ENCODE measurements at regions not wholly inside any gene's neighbourhood (a gene's known extent, or its start where the extent isn't known, plus 50 kb on each side); places are given as distances from the start of the nearest gene placed in this dataset.
"Not testable (repeated sequence)": the region's sequence is repeated elsewhere in the genome, so short reads cannot be mapped to it uniquely, and the experiment has no call there.

DNA sequence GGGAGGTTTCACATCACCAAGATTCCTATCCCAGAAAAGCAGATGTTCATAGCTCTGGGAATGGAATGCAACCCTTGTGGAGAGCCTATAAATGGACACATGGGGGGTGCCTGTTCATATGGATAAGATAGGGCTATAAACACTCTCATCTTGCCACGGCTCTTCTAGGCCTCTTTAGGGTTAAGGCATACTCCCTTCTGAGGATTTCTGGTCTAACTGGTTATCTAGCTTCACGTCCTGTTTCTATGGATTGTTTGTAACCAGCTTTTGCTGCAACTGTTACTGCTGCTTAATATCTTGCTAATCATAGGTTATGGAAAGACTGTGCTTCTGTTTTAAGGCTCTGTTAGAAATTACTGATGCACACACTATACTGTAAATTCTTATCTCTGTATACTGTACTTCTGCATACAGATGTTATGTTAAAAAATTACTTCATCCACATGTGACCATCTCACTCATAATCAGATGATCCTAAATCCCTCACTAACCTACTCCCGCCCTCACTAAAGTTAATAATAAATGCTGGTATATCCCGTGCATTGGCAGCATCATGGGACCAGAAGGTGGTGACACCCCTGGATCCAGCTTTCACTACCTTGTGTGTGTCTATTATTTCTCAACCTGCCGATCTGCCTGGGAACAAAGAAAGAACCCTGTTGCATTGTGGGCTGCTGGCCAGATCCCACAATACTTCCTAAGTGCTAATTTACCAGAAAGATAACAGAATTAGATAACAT is 68.7 kb downstream of the PRKAB2 start:
- not testable (repeated sequence) for DNase-seq

DNA sequence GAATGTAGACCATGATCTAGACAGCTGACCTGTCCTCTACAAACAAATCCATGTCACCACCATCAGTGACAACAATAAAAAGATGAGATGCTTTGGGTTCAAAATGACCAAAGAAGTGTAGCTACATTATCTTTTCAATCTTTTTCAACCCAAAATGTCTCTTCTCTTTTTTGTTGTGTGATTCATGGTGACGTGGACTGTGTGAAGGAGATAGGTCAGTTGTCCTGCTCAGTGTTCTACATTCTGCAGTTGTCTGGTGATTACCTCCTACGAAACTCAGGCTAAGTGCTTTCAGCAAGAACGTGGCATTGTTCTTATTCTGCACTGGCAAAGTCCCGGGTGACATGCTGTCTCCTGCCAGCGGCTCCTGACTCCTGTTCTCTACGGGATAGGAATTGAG is 73.1 kb downstream of the PRKAB2 start:
- no peak for DNase-seq

DNA sequence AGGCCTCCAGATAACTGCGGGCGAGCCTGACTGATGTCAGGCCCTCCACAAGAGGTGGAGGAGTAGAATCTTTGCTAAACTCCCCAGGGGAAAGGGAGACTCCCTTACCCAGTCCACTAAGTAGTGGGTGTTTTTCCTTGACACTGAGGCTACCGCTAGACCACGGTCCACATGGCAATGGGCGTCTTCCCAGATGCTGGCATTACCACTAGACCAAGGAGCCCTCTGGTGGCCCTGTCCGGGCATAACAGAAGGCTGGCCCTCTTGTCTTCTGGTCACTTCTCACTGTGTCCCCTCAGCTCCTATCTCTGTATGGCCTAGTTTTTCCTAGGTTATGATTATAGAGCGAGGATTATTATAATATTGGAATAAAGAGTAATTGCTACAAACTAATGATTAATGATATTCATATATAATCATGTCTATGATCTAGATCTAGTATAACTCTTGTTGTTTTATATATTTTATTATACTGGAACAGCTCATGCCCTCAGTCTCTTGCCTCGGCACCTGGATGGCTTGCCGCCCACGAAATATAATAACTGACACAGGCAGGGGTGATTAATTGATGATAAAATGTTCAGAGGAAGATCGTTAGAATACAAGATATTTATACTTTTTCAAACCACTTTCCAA is 73.8 kb downstream of the PRKAB2 start:
- DNase-seq: peak in 2 of 3 experiments; percentile 8 to 26

DNA sequence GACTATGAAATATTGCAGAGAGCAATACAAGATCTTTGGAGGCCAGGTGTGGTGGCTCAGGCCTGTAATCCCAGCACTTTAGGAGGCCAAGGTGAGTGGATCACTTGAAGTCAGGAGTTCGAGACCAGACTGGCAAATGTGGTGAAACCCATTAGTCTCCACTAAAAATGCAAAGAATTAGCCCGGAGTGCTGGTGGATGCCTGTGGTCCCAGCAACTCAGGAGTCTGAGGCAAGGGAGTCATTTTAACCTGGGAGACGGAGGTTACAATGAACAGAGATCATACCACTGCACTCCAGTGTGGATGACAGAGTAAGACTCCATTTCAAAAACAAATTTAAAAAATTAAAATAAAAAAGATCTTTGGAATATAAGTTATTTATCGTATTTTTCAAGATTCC is 76.6 kb downstream of the PRKAB2 start:
- no peak for DNase-seq

GRCh38 chr1:147091801-147092200 is 80.5 kb downstream of the PRKAB2 start:
- DNase-seq: no peak

- no peak for DNase-seq
Measured at GRCh38 chr1:147089457-147089856, 82.8 kb downstream of the PRKAB2 start.

DNA sequence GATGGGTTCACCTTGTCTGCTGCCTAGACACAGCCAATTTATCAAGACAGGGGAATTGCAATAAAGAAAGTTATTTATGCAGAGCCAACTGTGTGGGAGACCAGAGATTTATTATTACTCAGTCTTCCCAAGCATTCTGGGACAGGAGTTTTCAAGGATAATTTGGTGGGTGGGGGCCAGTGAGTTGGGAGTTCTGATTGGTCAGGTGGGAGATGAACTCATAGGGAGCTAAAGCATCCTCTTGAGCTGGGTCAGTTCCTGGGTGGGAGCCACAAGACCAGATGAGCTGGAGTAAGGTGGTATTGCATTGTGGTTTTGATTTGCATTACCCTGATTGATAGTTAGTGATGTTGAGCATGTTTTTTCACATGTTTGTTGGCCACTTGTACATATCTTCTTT is 86.1 kb downstream of the PRKAB2 start:
- no peak for DNase-seq

- DNase-seq: peak; percentile 53 to 92 (median 73)
Measured at GRCh38 chr1:147084273-147085096, 87.8 kb downstream of the PRKAB2 start.

- no peak for DNase-seq
Measured at GRCh38 chr1:147083919-147084272, 88.4 kb downstream of the PRKAB2 start.

DNA sequence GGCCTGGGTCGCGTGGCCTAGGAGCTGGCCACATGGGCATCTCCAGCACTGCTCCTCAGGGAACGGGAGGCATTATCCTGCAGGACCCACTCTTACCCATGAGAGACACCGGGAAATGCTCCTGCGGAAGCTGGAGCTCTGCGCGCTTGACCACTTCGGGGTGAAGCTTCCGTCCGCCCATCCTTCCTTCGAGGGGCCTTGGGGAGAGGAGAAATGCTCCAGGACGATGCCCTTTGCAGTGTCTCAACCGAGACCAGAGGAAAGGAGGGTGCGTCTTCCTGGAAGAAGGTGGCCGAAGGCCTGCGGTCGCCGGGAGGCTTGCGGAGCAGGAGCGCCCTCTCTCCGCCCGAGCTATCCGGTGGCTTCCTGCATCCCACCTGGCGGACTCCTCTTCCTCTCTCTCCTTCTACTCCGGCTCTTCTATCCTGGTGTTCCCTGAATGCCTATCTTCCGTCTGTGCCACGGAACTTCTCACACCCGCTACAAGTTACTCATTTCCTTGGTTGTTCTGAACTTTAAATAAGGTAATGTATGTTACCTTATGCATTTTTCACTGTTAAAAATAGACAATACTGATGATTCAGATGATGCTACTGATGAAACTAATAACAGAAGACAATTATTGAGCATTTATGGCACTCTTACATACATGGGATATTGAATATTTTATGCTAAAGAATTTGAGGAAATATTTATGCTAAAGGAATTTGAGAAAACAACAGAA is 91.4 kb downstream of the PRKAB2 start:
- no peak for DNase-seq

DNA sequence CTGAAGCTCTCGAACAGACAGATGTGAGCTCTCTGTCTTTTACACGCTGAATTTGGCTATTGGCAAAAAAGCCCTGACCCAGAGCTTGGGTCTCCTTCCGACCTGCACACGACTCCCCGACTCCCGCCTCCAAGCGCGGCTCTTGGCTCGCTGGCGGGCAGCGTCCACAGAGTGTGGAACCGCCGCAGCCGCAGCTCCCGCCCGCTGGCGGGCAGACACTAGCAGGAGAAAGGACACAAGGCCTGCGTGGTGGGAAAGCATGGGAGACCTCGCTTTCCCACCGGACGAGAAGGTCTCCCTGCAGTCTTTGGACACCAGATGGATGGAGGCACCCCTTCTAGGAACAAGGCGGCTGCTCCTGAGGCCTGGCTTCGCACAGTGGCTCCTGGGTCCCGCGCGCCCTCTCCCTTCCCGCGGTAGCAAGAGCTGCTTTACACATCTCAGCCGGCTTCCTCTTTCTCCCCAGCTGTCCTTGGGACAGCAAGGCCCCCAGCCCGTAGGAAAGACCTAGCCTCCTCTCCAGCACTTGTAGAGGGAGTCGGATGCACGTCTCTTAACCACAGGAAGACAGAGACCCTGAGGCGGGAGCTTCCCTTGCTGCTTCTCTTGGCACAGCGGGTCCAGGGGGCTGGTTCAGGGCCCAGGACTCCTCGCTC is 92.1 kb downstream of the PRKAB2 start:
- DNase-seq: no peak

GRCh38 chr1:147079400-147080005 is 92.8 kb downstream of the PRKAB2 start:
- no peak for DNase-seq

GRCh38 chr1:147078606-147079399 is 93.5 kb downstream of the PRKAB2 start:
- no peak for DNase-seq

DNA sequence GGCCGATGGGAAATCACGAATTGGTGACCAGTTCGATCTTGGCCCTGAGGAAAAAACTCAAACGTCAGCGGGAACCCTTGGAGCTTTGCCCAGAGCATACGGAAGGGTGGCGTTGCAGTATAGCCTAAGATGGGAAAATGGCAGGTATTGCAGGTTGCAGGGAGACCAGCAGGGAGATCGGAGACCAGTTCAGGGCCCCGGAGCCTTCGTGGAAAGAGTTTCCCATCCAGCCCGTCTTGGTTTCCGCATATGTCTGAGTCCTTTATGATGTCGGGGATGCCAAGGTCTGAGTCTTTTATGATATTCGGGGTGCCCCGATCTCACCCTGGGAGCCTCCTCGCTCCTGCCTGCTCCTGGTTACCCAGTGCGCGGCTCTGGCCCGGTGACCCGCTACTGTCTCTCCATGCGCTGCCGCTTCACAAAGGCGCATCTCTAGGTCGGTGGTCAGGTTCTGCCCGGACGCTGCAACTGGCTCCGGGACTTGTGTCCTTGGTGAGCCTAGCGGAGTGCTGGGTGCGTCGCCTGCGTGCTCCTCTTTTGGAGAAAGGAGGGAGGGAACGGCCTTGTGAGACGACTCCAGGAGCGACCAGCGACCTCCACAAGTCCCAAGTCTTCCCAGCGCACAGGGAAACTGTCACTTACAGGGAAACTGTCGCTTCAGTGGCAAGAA is 94.2 kb downstream of the PRKAB2 start:
- DNase-seq: no peak

DNA sequence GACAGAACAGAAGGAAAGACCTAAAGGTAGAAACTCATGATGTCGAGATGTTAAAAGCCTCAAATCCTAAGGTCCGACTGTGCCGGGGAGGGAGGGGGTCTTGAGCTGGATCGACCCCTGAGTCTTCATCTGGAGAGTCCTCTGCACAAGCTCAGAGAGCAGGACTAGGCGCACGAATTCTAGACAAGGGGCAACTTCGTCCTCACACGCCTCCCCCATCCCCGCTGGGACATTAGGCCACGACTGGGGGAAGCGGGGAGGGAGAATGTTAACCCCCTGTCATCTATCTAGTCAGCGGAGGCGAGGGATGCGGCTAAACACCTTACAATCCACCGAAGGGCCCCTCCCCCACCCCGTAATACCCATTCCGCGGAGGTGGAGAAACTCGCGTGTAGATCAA is 94.7 kb downstream of the PRKAB2 start:
- DNase-seq: no peak

GRCh38 chr1:147077081-147077480 is 95.2 kb downstream of the PRKAB2 start:
- DNase-seq: no peak

DNA sequence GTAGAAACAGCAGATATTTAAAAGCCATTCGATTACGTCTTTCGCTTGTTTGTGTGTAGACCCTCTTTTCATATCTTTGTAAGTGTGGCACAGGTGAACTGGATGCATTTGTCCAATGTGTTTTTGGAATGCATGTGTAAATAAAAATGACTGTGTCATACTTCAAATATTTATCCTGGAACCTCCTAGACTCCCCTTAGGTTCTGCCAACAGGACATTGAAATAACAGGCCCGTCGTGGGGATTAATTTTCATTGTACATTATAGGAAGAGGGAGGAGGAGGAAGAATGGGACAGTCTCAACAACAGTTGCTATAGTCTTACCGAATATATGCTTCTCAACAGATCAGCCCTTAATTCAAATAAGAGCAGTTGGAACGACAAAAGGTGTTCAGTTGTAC is 95.8 kb downstream of the PRKAB2 start:
- no peak for DNase-seq

DNA sequence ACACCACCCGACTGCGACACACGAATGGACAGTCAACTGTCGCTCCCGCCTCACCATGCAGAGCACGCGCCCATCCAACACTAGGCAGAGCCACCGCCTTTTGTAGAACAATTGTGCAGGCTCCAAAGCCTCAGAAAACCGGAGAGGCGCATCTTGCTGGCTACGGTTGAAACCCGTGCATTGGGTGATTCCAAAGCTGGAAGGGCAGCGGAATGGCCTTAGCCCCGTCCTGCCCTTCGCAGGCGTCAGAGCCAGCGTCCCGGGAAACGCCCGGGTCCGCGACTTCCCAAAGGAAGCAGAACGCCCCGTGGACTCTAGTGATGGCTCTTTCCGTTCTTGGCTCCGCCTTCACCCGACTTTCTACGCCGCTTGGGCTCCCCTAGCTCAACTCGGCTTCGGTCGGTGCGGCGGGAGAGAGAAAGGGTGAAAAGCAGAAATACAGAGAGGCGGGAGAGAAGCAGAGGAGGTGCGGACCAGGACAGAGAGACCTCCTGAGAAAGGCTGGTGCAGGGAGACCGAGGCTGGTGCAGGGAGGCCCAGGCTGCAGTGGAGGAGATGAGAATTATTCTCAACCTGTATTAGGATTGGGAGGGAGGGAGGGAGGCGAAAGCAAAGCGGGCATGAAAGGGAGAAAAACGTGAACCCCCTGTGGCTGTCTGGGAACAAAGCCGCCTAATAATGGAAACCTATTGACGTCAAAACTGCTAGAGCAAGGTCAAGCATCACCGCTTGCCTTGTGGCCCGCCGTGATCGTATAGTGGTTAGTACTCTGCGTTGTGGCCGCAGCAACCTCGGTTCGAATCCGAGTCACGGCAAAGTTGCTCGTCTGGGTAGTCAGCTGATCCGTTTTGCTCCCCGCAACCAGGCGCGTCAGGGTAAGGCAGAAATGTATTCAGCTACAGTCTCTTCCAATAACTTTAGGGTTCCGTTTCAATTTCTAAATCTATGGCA is 99.5 kb downstream of the PRKAB2 start:
- no peak for DNase-seq

DNA sequence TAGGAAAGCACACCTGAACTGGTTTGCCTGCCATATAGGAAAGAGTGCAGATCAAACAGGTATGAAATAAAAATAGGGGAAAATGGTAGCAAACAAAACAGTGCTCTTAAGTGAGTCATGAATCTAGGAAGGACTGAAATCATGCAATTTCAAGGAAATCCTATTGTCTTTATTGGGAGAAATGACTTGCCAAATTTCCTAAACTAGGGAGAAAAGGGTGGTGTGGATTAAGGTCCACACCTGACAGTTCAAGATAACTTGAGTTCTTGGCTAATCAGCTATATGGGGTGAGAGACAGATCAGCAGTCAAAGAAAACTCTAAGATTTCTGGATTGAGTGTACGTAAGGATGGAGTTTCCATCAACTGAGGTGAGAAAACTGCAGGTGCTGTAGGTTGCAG is 101.1 kb downstream of the PRKAB2 start:
- DNase-seq: no peak

DNA sequence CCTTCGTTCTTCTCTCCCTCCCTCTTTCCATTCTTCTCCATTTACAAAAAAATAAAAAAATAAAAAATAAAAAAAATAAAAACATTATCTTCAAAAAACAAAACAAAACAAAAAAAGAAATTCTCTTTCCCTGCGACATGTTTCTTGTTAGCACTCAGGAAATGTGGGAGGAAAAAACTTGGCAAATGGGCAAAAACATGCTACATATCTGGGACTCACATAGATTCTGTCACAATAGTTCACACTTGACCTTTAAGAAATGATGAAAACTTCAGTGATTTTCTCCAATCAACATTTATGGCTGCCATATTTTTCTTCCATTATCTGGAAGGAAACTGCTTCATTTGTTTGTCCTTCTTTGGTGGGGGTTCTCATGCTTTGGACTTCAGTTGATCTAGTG is 109.3 kb downstream of the PRKAB2 start:
- DNase-seq: no peak
